CD4-positive, CD25-positive, alpha-beta regulatory T cell (primary cell): ENCODE measurements at regions not wholly inside any gene's neighbourhood (a gene's known extent, or its start where the extent isn't known, plus 50 kb on each side); places are given as distances from the start of the nearest gene placed in this dataset.

Source experiments
- ATAC-seq, 2 donors: fragments of 150-1000 bp; cut with Tn5 transposase; one replicate each; pipeline ENCODE4 v1.10.0; 2021; ENCODE audit warnings: low read depth in 2 of 2, moderate number of reproducible peaks in 2 of 2, moderate library complexity in 1 of 2
- DNase-seq, 3 donors: peaks; one replicate each; pipeline versions ENCODE4 v3.0.0 to v3.0.0-alpha.2; 2012 to 2022; ENCODE audit warnings: mixed read lengths in 1 of 3
- H3K27ac ChIP-seq: one replicate; pipeline ENCODE4 v1.7.0; 2013; ENCODE audit warnings: mild to moderate bottlenecking, low read length; ENCODE audit not compliant: insufficient read depth, poor library complexity, severe bottlenecking
- H3K27me3 ChIP-seq: one replicate; pipeline ENCODE4 v1.7.0; 2013; ENCODE audit warnings: low read length; ENCODE audit not compliant: control insufficient read depth, insufficient read depth
- H3K36me3 ChIP-seq: one replicate; pipeline ENCODE4 v1.7.0; 2013; ENCODE audit warnings: mild to moderate bottlenecking, low read length, moderate library complexity; ENCODE audit not compliant: control insufficient read depth, insufficient read depth
- H3K4me1 ChIP-seq: 2 replicates; pipeline ENCODE4 v1.7.0; 2013; ENCODE audit warnings: mild to moderate bottlenecking, low read length; ENCODE audit not compliant: insufficient read depth, control insufficient read depth, poor library complexity, severe bottlenecking
- H3K4me3 ChIP-seq: one replicate; pipeline ENCODE4 v1.7.0; 2013; ENCODE audit warnings: low read depth, mild to moderate bottlenecking, low read length, moderate library complexity
- H3K9me3 ChIP-seq, 2 experiments: 1 replicate in 1 of 2; 2 replicates in 1 of 2; pipeline ENCODE4 v1.7.0; 2013; ENCODE audit warnings: low read length in 2 of 2, mild to moderate bottlenecking in 1 of 2, moderate library complexity in 1 of 2; ENCODE audit not compliant: control insufficient read depth in 2 of 2
- H3K27ac Mint-ChIP-seq, 3 donors: one replicate each; pipeline ENCODE4 v1.8.0; 2020 to 2022; ENCODE audit warnings: mild to moderate bottlenecking in 3 of 3, mixed read lengths in 3 of 3, moderate library complexity in 2 of 3
- H3K27me3 Mint-ChIP-seq: one replicate; pipeline ENCODE4 v1.8.0; 2022; ENCODE audit warnings: mild to moderate bottlenecking, mixed read lengths
- H3K36me3 Mint-ChIP-seq: one replicate; pipeline ENCODE4 v1.8.0; 2020; ENCODE audit warnings: mixed read lengths
- H3K4me1 Mint-ChIP-seq, 4 donors: one replicate each; pipeline ENCODE4 v1.8.0; 2020 to 2022; ENCODE audit warnings: mixed read lengths in 4 of 4, mild to moderate bottlenecking in 1 of 4
- H3K4me3 Mint-ChIP-seq, 4 donors: one replicate each; pipeline ENCODE4 v1.8.0; 2020 to 2022; ENCODE audit warnings: mild to moderate bottlenecking in 4 of 4, mixed read lengths in 4 of 4, moderate library complexity in 3 of 4
- H3K9me3 Mint-ChIP-seq, 7 donors: one replicate each; pipeline ENCODE4 v1.8.0; 2020 to 2022; ENCODE audit warnings: mixed read lengths in 7 of 7, mild to moderate bottlenecking in 3 of 7, moderate library complexity in 2 of 7

DNA sequence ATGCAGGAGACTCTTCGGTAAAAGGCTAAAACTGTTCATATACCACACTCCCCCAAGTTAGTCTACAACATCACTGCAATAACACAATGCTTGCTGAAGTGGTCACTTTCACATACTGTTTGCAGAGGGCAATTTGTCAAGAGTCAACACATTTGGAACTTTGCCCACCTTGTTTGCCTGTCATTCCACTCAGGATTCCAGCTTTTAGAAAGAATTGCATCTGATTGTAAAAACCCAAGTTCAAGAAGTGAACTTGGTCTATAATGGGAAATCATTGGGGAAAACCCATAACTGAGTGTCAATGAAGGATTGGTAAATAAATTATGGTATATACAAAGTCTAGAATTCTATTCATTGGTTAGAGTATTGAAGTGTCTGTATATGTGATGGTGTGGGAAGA, 120.5 kb downstream of the GADD45G start:
- no peak for DNase-seq
- peaks cover 0 to 6% (median 0%) of the 10 kb centered on the region in 4 donors for H3K4me1 Mint-ChIP-seq
- H3K4me3 ChIP-seq, result no peak overlapping the region
- peaks cover 7% of the 10 kb centered on the region for H3K27me3 Mint-ChIP-seq
- H3K27me3 ChIP-seq, result no peaks in the 10 kb centered on the region
- no peak overlapping the region for H3K27ac Mint-ChIP-seq
- H3K36me3 ChIP-seq, result no peaks in the 10 kb centered on the region
- H3K9me3 ChIP-seq, result no peaks in the 10 kb centered on the region
- no peaks in the 10 kb centered on the region for H3K36me3 Mint-ChIP-seq
- H3K4me1 ChIP-seq, result no peaks in the 10 kb centered on the region
- no peak for ATAC-seq
- no peaks in the 10 kb centered on the region for H3K9me3 Mint-ChIP-seq
- H3K27ac ChIP-seq, result no peak overlapping the region
- H3K4me3 Mint-ChIP-seq, result no peak overlapping the region

DNA sequence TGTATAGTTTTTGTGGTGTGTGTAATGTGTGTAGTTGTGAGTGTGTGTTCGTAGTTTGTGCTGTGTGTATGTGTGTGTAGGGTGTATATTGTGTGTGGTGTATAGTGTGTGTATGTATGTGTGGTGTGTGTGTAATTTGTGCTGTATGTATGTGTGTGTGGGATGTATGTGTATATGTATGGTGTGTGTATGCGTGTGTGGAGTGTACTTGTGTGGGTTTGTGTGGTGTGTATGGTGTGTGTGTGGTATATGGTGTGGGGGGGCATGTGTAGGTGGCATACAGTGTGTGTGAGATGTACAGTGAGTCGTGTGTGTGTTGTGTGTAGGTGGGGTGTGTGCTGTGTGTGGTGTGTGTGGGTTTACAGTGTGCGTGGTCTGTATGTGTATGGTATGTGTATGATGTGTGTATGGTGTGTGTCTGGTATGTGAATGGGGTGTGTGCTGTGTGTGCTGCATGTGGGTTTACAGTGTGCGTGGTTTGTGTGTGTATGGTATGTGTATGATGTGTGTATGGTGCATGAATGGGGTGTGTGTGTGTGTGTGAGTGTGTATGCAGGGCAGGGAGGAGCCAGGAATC, 125.2 kb downstream of the GADD45G start:
- H3K27me3 Mint-ChIP-seq, result peaks cover 7% of the 10 kb centered on the region
- no peaks in the 10 kb centered on the region for H3K9me3 ChIP-seq
- no peaks in the 10 kb centered on the region for H3K9me3 Mint-ChIP-seq
- no peak overlapping the region for H3K4me3 ChIP-seq
- no peak for DNase-seq
- no peaks in the 10 kb centered on the region for H3K4me1 ChIP-seq
- peaks cover 0 to 4% (median 1%) of the 10 kb centered on the region in 4 donors for H3K4me1 Mint-ChIP-seq
- H3K36me3 ChIP-seq, result no peaks in the 10 kb centered on the region
- H3K27ac Mint-ChIP-seq, result no peak overlapping the region
- H3K4me3 Mint-ChIP-seq, result no peak overlapping the region
- H3K27me3 ChIP-seq, result no peaks in the 10 kb centered on the region
- H3K36me3 Mint-ChIP-seq, result no peaks in the 10 kb centered on the region
- no peak for ATAC-seq
- no peak overlapping the region for H3K27ac ChIP-seq

DNA sequence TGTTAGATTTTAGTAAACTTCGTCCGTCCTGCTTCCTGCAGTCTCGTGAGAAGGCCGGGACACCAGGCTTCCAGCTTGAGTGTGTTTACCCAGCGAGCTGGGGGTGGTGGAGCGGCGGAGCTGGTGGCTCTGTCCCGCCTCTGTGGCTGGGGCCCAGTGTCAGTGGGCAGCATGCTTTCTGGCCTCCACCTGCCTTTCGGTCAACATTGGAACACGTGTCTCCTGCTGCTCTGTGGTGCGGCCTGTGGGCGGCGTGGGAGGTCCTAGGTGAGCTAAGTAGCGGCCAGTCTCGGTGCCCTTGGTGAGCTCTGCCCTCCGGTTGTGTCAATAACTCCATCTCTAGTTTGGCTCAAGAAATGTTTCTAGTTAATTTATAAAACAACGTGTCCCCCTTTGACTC, 125.9 kb downstream of the GADD45G start:
- H3K9me3 Mint-ChIP-seq, result no peaks in the 10 kb centered on the region
- Histone ChIP-seq H3K27me3 (no peaks in the 10 kb centered on the region), H3K4me1 (no peaks in the 10 kb centered on the region), H3K27ac (no peak overlapping the region), H3K9me3 (no peaks in the 10 kb centered on the region), H3K4me3 (no peak overlapping the region), H3K36me3 (no peaks in the 10 kb centered on the region)
- no peak overlapping the region for H3K4me3 Mint-ChIP-seq
- H3K4me1 Mint-ChIP-seq, result peaks cover 0 to 4% (median 1%) of the 10 kb centered on the region in 4 donors
- ATAC-seq, result no peak
- H3K36me3 Mint-ChIP-seq, result no peaks in the 10 kb centered on the region
- DNase-seq, result no peak
- H3K27ac Mint-ChIP-seq, result no peak overlapping the region
- H3K27me3 Mint-ChIP-seq, result peaks cover 7% of the 10 kb centered on the region

DNA sequence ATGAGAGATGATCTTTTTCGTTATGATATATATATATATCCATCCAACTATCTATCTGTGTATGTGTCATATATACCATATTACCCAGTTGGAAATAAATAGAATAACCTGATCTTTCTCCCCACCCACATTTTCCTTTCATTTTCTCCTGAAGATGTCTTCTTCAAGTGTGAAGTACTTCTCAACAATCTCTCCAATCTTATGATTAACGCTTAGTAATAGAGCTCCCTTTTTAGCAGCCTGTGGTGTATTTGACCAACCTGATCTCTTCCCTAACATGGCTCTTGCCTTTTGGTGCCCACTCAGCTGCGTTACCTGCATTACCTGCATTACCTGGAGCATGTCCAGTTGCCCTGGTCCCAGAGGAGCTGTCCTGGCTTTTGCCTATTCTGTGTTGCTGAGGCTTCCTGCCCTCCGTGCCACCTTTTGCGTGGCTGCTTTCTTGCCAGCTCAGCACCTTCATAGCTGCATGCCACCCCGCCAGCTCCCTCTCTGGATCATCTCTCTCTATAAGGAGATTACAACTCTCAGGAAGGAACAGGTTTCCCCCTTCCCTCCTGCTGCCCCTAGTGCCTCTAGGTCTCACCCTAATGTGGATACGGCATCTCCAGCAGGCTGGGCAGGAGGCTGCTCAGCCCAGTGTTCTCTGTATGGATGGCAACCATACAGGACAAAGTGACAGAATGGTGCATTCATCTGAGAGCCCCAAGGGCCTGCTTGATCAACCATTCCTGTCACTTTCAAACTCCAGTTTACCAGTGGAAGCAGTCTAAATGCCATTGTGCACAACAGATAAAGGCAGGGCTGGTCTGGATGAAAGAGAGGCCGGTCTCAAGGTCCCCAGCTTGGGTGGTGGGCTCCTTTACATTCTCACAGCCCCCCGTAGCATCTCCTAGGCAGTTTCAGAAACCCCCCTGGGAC, 126.7 kb downstream of the GADD45G start:
- no peak for ATAC-seq
- H3K4me1 Mint-ChIP-seq, result peaks cover 0 to 4% (median 1%) of the 10 kb centered on the region in 4 donors
- no peak overlapping the region for H3K4me3 ChIP-seq
- no peak overlapping the region for H3K27ac ChIP-seq
- H3K9me3 Mint-ChIP-seq, result no peaks in the 10 kb centered on the region
- no peaks in the 10 kb centered on the region for H3K27me3 ChIP-seq
- H3K4me1 ChIP-seq, result no peaks in the 10 kb centered on the region
- no peaks in the 10 kb centered on the region for H3K9me3 ChIP-seq
- DNase-seq, result no peak
- H3K27ac Mint-ChIP-seq, result peak overlapping the region in 1 of 3 donors; percentile 53
- peaks cover 7% of the 10 kb centered on the region for H3K27me3 Mint-ChIP-seq
- no peaks in the 10 kb centered on the region for H3K36me3 ChIP-seq
- no peak overlapping the region for H3K4me3 Mint-ChIP-seq
- no peaks in the 10 kb centered on the region for H3K36me3 Mint-ChIP-seq

GRCh38 chr9:89732295-89732938, 127.6 kb downstream of the GADD45G start:
- no peaks in the 10 kb centered on the region for H3K9me3 Mint-ChIP-seq
- no peak overlapping the region for H3K4me3 Mint-ChIP-seq

DNA sequence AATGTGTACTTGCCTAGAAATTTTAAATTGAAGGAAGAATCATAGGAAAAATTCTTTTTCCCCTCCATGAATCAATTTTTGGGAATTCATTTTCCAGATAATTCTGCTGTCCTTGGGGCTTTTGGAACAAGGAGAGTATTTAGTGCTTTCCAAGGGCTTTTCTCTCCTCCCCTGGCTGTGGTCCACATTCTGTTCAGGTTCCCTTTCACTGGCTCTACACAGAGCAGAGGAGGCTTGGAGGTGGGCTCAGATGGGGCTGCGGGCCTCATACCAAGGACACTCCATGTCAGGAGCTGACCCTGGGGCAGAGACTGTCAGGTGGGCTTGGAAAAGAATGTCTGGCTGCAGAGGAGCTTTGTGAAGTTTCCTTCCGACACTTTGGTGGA, 128.1 kb downstream of the GADD45G start:
- no peak overlapping the region for H3K4me3 Mint-ChIP-seq
- no peak overlapping the region for H3K27ac Mint-ChIP-seq
- no peak overlapping the region for H3K27ac ChIP-seq
- no peaks in the 10 kb centered on the region for H3K4me1 ChIP-seq
- H3K9me3 ChIP-seq, result no peaks in the 10 kb centered on the region
- H3K36me3 ChIP-seq, result no peaks in the 10 kb centered on the region
- H3K36me3 Mint-ChIP-seq, result no peaks in the 10 kb centered on the region
- H3K9me3 Mint-ChIP-seq, result no peaks in the 10 kb centered on the region
- H3K4me3 ChIP-seq, result no peak overlapping the region
- peaks cover 0 to 8% (median 4%) of the 10 kb centered on the region in 4 donors for H3K4me1 Mint-ChIP-seq
- no peaks in the 10 kb centered on the region for H3K27me3 ChIP-seq
- ATAC-seq, result no peak
- H3K27me3 Mint-ChIP-seq, result peaks cover 7% of the 10 kb centered on the region
- no peak for DNase-seq

More at GRCh38 chr9:89732295-89732938, 127.6 kb downstream of the GADD45G start:
- no peak overlapping the region for H3K4me3 ChIP-seq
- Mint-ChIP-seq H3K4me1 (peaks cover 0 to 5% (median 2%) of the 10 kb centered on the region in 4 donors), H3K27ac (no peak overlapping the region), H3K27me3 (peaks cover 7% of the 10 kb centered on the region), H3K36me3 (no peaks in the 10 kb centered on the region)
- no peaks in the 10 kb centered on the region for H3K9me3 ChIP-seq
- no peaks in the 10 kb centered on the region for H3K36me3 ChIP-seq
- no peak for DNase-seq
- no peaks in the 10 kb centered on the region for H3K4me1 ChIP-seq
- H3K27me3 ChIP-seq, result no peaks in the 10 kb centered on the region
- ATAC-seq, result no peak
- no peak overlapping the region for H3K27ac ChIP-seq

DNA sequence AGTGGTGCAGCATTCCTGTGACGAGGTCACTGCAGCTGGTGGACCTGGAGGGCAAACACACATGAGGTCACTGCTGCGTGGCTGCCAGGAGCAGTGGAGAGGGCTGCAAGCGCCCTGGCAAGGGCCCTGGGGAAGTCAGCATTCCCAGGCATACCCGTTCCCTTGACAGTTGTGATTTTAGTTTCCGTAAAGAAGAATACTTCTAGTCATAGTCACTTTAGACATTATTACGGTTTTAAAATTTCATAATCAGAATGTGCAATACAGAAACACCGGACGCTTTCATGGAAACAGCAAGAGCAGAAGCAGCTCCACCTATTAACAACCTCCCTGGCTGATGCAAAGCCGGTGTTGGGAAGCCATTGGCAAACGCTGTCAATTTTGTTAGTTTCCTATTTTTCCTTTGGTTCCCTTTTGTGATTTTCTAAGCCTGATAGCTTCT, 129.8 kb downstream of the GADD45G start:
- Mint-ChIP-seq H3K27ac (no peak overlapping the region), H3K36me3 (no peaks in the 10 kb centered on the region), H3K9me3 (no peaks in the 10 kb centered on the region), H3K27me3 (no peaks in the 10 kb centered on the region), H3K4me3 (no peak overlapping the region), H3K4me1 (peaks cover 8 to 24% (median 19%) of the 10 kb centered on the region in 4 donors)
- no peak overlapping the region for H3K27ac ChIP-seq
- peaks cover 9% of the 10 kb centered on the region for H3K4me1 ChIP-seq
- H3K9me3 ChIP-seq, result no peaks in the 10 kb centered on the region
- ATAC-seq (no peak), DNase-seq (no peak)
- H3K27me3 ChIP-seq, result no peaks in the 10 kb centered on the region
- H3K4me3 ChIP-seq, result no peak overlapping the region
- no peaks in the 10 kb centered on the region for H3K36me3 ChIP-seq
